HCT116 (cell line): ENCODE measurements at regions not wholly inside any gene's neighbourhood (a gene's known extent, or its start where the extent isn't known, plus 50 kb on each side); places are given as distances from the start of the nearest gene placed in this dataset.

Experiments
- ATAC-seq: fragments of 200-7000 bp; cut with Tn5 transposase; 2 replicates; pipeline ENCODE4 v1.9.1; 2020; ENCODE audit warnings: mild to moderate bottlenecking, moderate library complexity
- BruUV-seq: library from RNA; stranded (reverse); fragments of 400-500 nt; replicated peaks from 2 replicates; lab custom pipeline; 2021; lab: Mats Ljungman, UMichigan
- CTCF ChIA-PET: fragments of 300-600 bp; sonication (Branson Sonifier 250); formaldehyde crosslinking; loops from one replicate; lab custom pipeline; 2021; ENCODE audit warnings: antibody characterized with exemption; lab: Charles Lee
- POLR2A ChIA-PET: fragments of 300-600, 350-600 bp; sonication (Branson Sonifier 250); formaldehyde crosslinking; loops from one replicate; lab custom pipeline; 2021; ENCODE audit warnings: antibody characterized with exemption; lab: Charles Lee
- RAD21 ChIA-PET, 2 experiments: fragments of 300-600 bp; sonication (Branson Sonifier 250); formaldehyde crosslinking; loops; one replicate each; lab custom pipeline; 2023; ENCODE audit warnings: low total read pairs in 2 of 2; ENCODE audit not compliant: uncharacterized antibody in 2 of 2, unreplicated experiment in 2 of 2, low non-redundant PET in 1 of 2; lab: Charles Lee
- DNase-seq: peaks from one replicate; pipeline ENCODE4 v3.0.0-alpha.2; 2010; ENCODE audit warnings: low read depth, low spot score
- H2AFZ ChIP-seq: fragments of 200-600 bp; shearing (Covaris generic), sonication (generic); 2 replicates; pipeline ENCODE4 v1.6.1; 2017; ENCODE audit warnings: low read depth, mixed run types, mixed read lengths, antibody characterized with exemption, low read length; ENCODE audit not compliant: poor library complexity, severe bottlenecking
- H3K27ac ChIP-seq: 2 replicates; pipeline ENCODE4 v1.5.1; 2012; ENCODE audit warnings: low read depth, low read length
- H3K27me3 ChIP-seq: fragments of 200-600 bp; sonication (generic); 2 replicates; pipeline ENCODE4 v1.6.1; 2016; ENCODE audit warnings: mixed run types, low read length, mixed read lengths; ENCODE audit not compliant: insufficient read depth
- H3K36me3 ChIP-seq, 2 experiments: fragments of 200-500 bp in 1 of 2; fragments of 200-600 bp in 1 of 2; sonication (Bioruptor generic) in 1 of 2; sonication (generic) in 1 of 2; 2 replicates each; pipeline versions ENCODE4 v1.5.1 to v1.6.1; 2014 to 2016; ENCODE audit warnings: low read length in 2 of 2, inconsistent platforms in 1 of 2, mixed read lengths in 1 of 2, mixed run types in 1 of 2; ENCODE audit not compliant: insufficient read depth in 2 of 2, control insufficient read depth in 1 of 2
- H3K4me1 ChIP-seq, 2 experiments: fragments of 200-600 bp in 1 of 2; sonication (generic) in 1 of 2; 2 replicates each; pipeline versions ENCODE4 v1.5.1 to v1.6.1; 2012 to 2017; ENCODE audit warnings: low read length in 2 of 2, inconsistent platforms in 1 of 2, mild to moderate bottlenecking in 1 of 2, mixed read lengths in 1 of 2, mixed run types in 1 of 2, moderate library complexity in 1 of 2; ENCODE audit not compliant: insufficient read depth in 2 of 2, control insufficient read depth in 1 of 2
- H3K4me2 ChIP-seq: fragments of 200-600 bp; sonication (generic); 2 replicates; pipeline ENCODE4 v1.6.1; 2017; ENCODE audit warnings: mixed run types, low read length, mixed read lengths
- H3K4me3 ChIP-seq, 2 experiments: fragments of 200-600 bp in 1 of 2; sonication (generic) in 1 of 2; replicated peaks in 1 of 2; 2 replicates each; pipeline ENCODE4 v1.5.1; 2011 to 2016; ENCODE audit warnings: low read length in 2 of 2, control low read depth in 1 of 2, low read depth in 1 of 2, mild to moderate bottlenecking in 1 of 2, mixed read lengths in 1 of 2, mixed run types in 1 of 2
- H3K79me2 ChIP-seq: fragments of 200-600 bp; sonication (generic); 2 replicates; pipeline ENCODE4 v1.6.1; 2017; ENCODE audit warnings: mild to moderate bottlenecking, mixed run types, low read length, moderate library complexity, mixed read lengths; ENCODE audit not compliant: insufficient read depth
- H3K9ac ChIP-seq: fragments of 200-600 bp; sonication (generic); 2 replicates; pipeline ENCODE4 v1.6.1; 2016; ENCODE audit warnings: low read length, mixed read lengths
- H3K9me2 ChIP-seq: fragments of 200-600 bp; sonication (generic), shearing (Covaris generic); 2 replicates; pipeline ENCODE4 v1.6.1; 2017; ENCODE audit warnings: mixed run types, mild to moderate bottlenecking, moderate library complexity; ENCODE audit not compliant: insufficient read depth
- H3K9me3 ChIP-seq, 2 experiments: fragments of 200-500 bp in 1 of 2; fragments of 200-600 bp in 1 of 2; sonication (Bioruptor generic) in 1 of 2; sonication (generic) in 1 of 2; 2 replicates each; pipeline ENCODE4 v1.6.1; 2014 to 2017; ENCODE audit warnings: low read length in 2 of 2, mixed read lengths in 2 of 2, inconsistent platforms in 1 of 2, low read depth in 1 of 2, mild to moderate bottlenecking in 1 of 2, mixed run types in 1 of 2, moderate library complexity in 1 of 2; ENCODE audit not compliant: control insufficient read depth in 1 of 2, insufficient read depth in 1 of 2
- H4K20me1 ChIP-seq: fragments of 200-600 bp; sonication (generic), shearing (Covaris generic); 2 replicates; pipeline ENCODE4 v1.6.1; 2017; ENCODE audit warnings: mixed run types, mild to moderate bottlenecking, moderate library complexity; ENCODE audit not compliant: insufficient read depth
- CEBPB ChIP-seq: IDR thresholded peaks from 2 replicates; pipeline ENCODE4 v1.6.1; 2012; ENCODE audit warnings: low read depth
- CTCF ChIP-seq, 3 experiments: fragments of 200-600 bp in 1 of 3; sonication (generic) in 1 of 3; IDR thresholded peaks in 2 of 3; conservative IDR thresholded peaks in 1 of 3; 2 replicates each; pipeline ENCODE4 v1.5.1; 2012 to 2017; ENCODE audit warnings: low read depth in 2 of 3, low read length in 2 of 3, antibody characterized with exemption in 1 of 3, borderline replicate concordance in 1 of 3, control low read depth in 1 of 3, mild to moderate bottlenecking in 1 of 3, mixed read lengths in 1 of 3, mixed run types in 1 of 3, moderate library complexity in 1 of 3; ENCODE audit not compliant: insufficient read depth in 1 of 3
- EGR1 ChIP-seq: IDR thresholded peaks from 2 replicates; pipeline ENCODE4 v1.6.1; 2012; ENCODE audit warnings: low read depth
- EZH2phosphoT487 ChIP-seq: fragments of 200-600 bp; IDR thresholded peaks from 2 replicates; pipeline ENCODE4 v1.6.1; 2018; ENCODE audit warnings: antibody characterized with exemption, borderline replicate concordance
- FOSL1 ChIP-seq: IDR thresholded peaks from 2 replicates; pipeline ENCODE4 v1.6.1; 2012; ENCODE audit warnings: low read depth
- JUND ChIP-seq: IDR thresholded peaks from 2 replicates; pipeline ENCODE4 v1.6.1; 2012
- MAX ChIP-seq: IDR thresholded peaks from 2 replicates; pipeline ENCODE4 v1.6.1; 2012
- POLR2AphosphoS5 ChIP-seq: IDR thresholded peaks from 2 replicates; pipeline ENCODE4 v1.6.1; 2011; ENCODE audit warnings: mild to moderate bottlenecking, low read depth, low read length, moderate library complexity
- RAD21 ChIP-seq: IDR thresholded peaks from 2 replicates; pipeline ENCODE4 v1.6.1; 2012; ENCODE audit warnings: low read depth, mild to moderate bottlenecking
- SIN3A ChIP-seq: IDR thresholded peaks from 2 replicates; pipeline ENCODE4 v1.6.1; 2012; ENCODE audit warnings: low read depth
- TCF7L2 ChIP-seq: IDR thresholded peaks from 2 replicates; pipeline ENCODE4 v1.7.0; 2011; ENCODE audit warnings: borderline replicate concordance, inconsistent platforms; ENCODE audit not compliant: insufficient read depth, insufficient read length; ENCODE audit errors: extremely low read depth
- intact Hi-C: fragments of 100-400 bp; cut with micrococcal nuclease; formaldehyde crosslinking; loops from 2 replicates; pipeline ENCODE4 v1.10.0; 2022

DNA sequence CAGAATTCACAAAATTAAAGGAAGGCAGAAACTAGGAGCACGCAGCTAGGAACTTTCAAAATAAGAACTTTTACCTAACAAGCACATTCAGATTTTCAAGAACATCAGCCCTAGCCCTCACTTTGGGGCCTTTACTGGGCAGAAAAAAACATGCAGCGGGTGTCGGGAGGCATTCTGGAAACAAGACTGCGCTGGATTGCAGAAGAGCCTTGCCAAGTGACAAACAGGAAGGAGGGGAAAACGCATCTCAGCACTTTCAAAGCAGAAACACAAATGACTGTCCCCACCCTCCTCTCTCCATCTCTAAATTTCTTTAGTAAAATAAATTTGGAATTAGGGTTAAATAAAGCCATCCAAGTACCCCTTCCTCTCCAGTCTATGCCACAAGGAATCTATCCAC, 74.6 kb upstream of the RREB1 start:
- TF ChIP-seq EGR1 (no peak), EZH2phosphoT487 (no peak), CTCF (IDR thresholded peaks at IDR 0.05 in 2 of 3, conservative IDR thresholded peaks at IDR 0.05 in 1 of 3; ENCODE audit: borderline replicate concordance in 1 of 3, insufficient read depth in 1 of 3, low read depth in 2 of 3, low read length in 2 of 3) (no peak), SIN3A (no peak), TCF7L2 (no peak), RAD21 (no peak), FOSL1 (no peak), JUND (no peak), CEBPB (no peak), MAX (no peak), POLR2AphosphoS5 (no peak)
- intact Hi-C loops: no loop called here
- Histone ChIP-seq H3K9ac (no peak overlapping the region), H3K4me1 (0 out of 4 replicates have a peak, but pooled peaks cover 0 to 6% of the 10 kb centered on the region in 2 experiments), H4K20me1 (no peaks in the 10 kb centered on the region), H2AFZ (no peak overlapping the region), H3K4me2 (no peak overlapping the region), H3K9me3 (no peaks in the 10 kb centered on the region), H3K27ac (no peak overlapping the region), H3K4me3 (no peak overlapping the region), H3K36me3 (no peaks in the 10 kb centered on the region), H3K79me2 (no peaks in the 10 kb centered on the region), H3K27me3 (no peaks in the 10 kb centered on the region), H3K9me2 (no peaks in the 10 kb centered on the region)
- ATAC-seq (no peak), DNase-seq (no peak)
- ChIA-PET POLR2A (no interaction called here), RAD21 (no interaction called here), CTCF (no interaction called here)
- no TSS peak for BruUV-seq
